ENCODE measurements at regions not wholly inside any gene's neighbourhood (a gene's known extent, or its start where the extent isn't known, plus 50 kb on each side); places are given as distances from the start of the nearest gene placed in this dataset.

DNA sequence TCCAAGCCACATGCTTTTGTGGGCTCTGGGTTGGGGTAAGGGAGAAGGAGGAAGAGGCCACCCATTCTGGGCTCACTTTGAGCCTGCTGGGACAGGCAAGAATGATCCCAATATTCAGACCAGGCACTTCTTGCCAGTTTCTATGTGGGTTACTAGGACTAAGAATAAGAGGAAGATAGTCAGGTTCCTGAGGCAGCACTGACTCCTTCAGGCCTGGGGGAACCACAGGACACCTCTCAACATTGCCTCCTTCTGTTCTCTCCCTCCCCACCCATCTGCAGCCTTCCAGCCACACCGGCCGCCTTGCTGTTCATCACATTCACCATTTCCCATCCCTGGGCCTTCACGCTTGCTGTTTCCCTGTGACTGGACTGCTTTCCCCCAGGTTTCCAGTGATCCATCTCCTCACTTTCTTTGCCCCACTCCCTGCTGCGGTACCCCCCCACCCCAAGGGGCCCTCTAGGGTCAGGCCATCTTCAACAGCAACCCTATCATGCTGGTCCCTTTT is 69.2 kb upstream of the SIRPA start:
- intact Hi-C loops (cut with micrococcal nuclease; ENCODE audit: unreplicated experiment) = no loop called here

DNA sequence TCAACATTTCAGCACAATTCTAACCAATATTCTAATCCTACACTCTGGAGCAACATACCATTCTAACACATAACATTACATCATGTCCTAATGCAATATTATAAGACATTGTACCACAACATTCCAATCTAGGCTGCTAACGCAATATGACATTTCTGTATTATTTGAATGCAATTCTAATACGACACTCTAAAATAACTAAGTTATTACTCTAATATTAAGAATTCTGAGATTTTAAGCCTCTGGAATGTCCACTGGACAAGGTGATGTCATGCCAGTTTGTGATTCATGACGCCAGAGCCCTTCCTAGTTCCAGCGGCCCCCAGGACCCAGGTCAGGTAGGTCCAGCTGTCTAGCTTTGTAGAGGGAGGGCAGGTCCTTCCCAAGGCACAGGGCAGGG is 69.7 kb upstream of the SIRPA start:
- Histone ChIP-seq H3K27me3 (ENCODE audit: control insufficient read depth in 1 of 2, insufficient read depth in 2 of 2, low read length in 2 of 2) (no peaks in the 10 kb centered on the region), H3K36me3 (replicated peaks in 1 of 2; ENCODE audit: control insufficient read depth in 1 of 2, insufficient read depth in 2 of 2, low read length in 2 of 2) (no peaks in the 10 kb centered on the region), H3K4me2 (ENCODE audit: low read depth, low read length) (no peak overlapping the region), H2AFZ (ENCODE audit: low read length) (no peak overlapping the region), H3K9ac (ENCODE audit: insufficient read depth, low read depth, low read length) (no peak overlapping the region), H3K4me3 (replicated peaks in 1 of 3; ENCODE audit: insufficient read depth in 1 of 3, low read depth in 2 of 3, low read length in 3 of 3) (no peak overlapping the region), H3K79me2 (ENCODE audit: insufficient read depth, low read length) (no peaks in the 10 kb centered on the region), H4K20me1 (ENCODE audit: insufficient read depth, low read length) (no peaks in the 10 kb centered on the region), H3K27ac (ENCODE audit: extremely low read length, insufficient read depth, low read length) (no peak overlapping the region), H3K9me3 (ENCODE audit: low read length) (peaks cover 13% of the 10 kb centered on the region; the same call in 1 of the 2 replicates), H3K4me1 (ENCODE audit: insufficient read depth, low read length) (peaks cover 53% of the 10 kb centered on the region)
- BruUV-seq (replicated peaks) = no TSS peak
- in situ Hi-C loops (cut with HindIII; ENCODE audit: extremely low pct_ligation_motif_present, low pct_unique_long_range_greater_than_20kb) (no loop called here), intact Hi-C loops (cut with micrococcal nuclease; ENCODE audit: unreplicated experiment) (no loop called here)
- TF ChIP-seq ZBTB44 (CRISPR knock-in tag; IDR thresholded peaks at IDR 0.05) (no peak), ZNF550 (CRISPR knock-in tag; IDR thresholded peaks at IDR 0.05; ENCODE audit: borderline replicate concordance) (no peak), SIX1 (CRISPR knock-in tag; IDR thresholded peaks at IDR 0.05; ENCODE audit: borderline replicate concordance) (no peak), ZSCAN25 (CRISPR knock-in tag; IDR thresholded peaks at IDR 0.05) (no peak), REL (CRISPR knock-in tag; conservative IDR thresholded peaks at IDR 0.05) (no peak), NFIB (CRISPR knock-in tag; IDR thresholded peaks at IDR 0.05; ENCODE audit: borderline replicate concordance) (no peak), PCBP2 (optimal IDR thresholded peaks at IDR 0.05; ENCODE audit: low read depth, low read length, poor library complexity, severe bottlenecking) (no peak), CBX2 (IDR thresholded peaks at IDR 0.05; ENCODE audit: low read depth, low read length) (no peak), CBX2 (CRISPR knock-in tag; IDR thresholded peaks at IDR 0.05; ENCODE audit: low read depth) (no peak), ZNF772 (CRISPR knock-in tag; IDR thresholded peaks at IDR 0.05) (no peak), CHCHD3 (CRISPR knock-in tag; IDR thresholded peaks at IDR 0.05) (no peak)
- TF ChIP-seq, protein P1, sequence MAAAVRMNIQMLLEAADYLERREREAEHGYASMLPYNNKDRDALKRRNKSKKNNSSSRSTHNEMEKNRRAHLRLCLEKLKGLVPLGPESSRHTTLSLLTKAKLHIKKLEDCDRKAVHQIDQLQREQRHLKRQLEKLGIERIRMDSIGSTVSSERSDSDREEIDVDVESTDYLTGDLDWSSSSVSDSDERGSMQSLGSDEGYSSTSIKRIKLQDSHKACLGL (CRISPR knock-in tag; IDR thresholded peaks at IDR 0.05) = no peak
- FAIRE-seq (no peak), DNase-seq (ENCODE audit: low spot score) (no peak), ATAC-seq (no peak)
- ChIA-PET CTCF (ENCODE audit: low intra/inter-chr PET ratio, low total read pairs) (no interaction called here), POLR2A (no interaction called here)
- WGBS (ENCODE audit: low lambda C conversion rate) = 90% methylated on average over 4 of the region's 4 CpGs

More for the DNA sequence above, 69.2 kb upstream of the SIRPA start:
- Histone ChIP-seq H3K27ac (ENCODE audit: extremely low read length, insufficient read depth, low read length) (no peak overlapping the region), H3K4me1 (ENCODE audit: insufficient read depth, low read length) (peaks cover 53% of the 10 kb centered on the region), H3K79me2 (ENCODE audit: insufficient read depth, low read length) (no peaks in the 10 kb centered on the region), H3K9me3 (ENCODE audit: low read length) (peaks cover 13% of the 10 kb centered on the region; the same call in 1 of the 2 replicates), H2AFZ (ENCODE audit: low read length) (no peak overlapping the region), H3K36me3 (replicated peaks in 1 of 2; ENCODE audit: control insufficient read depth in 1 of 2, insufficient read depth in 2 of 2, low read length in 2 of 2) (no peaks in the 10 kb centered on the region), H3K4me3 (replicated peaks in 1 of 3; ENCODE audit: insufficient read depth in 1 of 3, low read depth in 2 of 3, low read length in 3 of 3) (no peak overlapping the region), H3K27me3 (ENCODE audit: control insufficient read depth in 1 of 2, insufficient read depth in 2 of 2, low read length in 2 of 2) (no peaks in the 10 kb centered on the region), H3K9ac (ENCODE audit: insufficient read depth, low read depth, low read length) (no peak overlapping the region), H4K20me1 (ENCODE audit: insufficient read depth, low read length) (no peaks in the 10 kb centered on the region), H3K4me2 (ENCODE audit: low read depth, low read length) (no peak overlapping the region)
- FAIRE-seq = no peak
- CTCF ChIA-PET (ENCODE audit: low intra/inter-chr PET ratio, low total read pairs) = no interaction called here
- WGBS (ENCODE audit: low lambda C conversion rate) = 82% methylated on average over 4 of the region's 4 CpGs
- no peak for TF ChIP-seq NFIB (CRISPR knock-in tag; IDR thresholded peaks at IDR 0.05; ENCODE audit: borderline replicate concordance)
- TF ChIP-seq ZNF331 (CRISPR knock-in tag; IDR thresholded peaks at IDR 0.05) = no peak
- TF ChIP-seq ISL2 (CRISPR knock-in tag; IDR thresholded peaks at IDR 0.05) = no peak
- TF ChIP-seq TGIF2 (CRISPR knock-in tag; IDR thresholded peaks at IDR 0.05) = no peak
- in situ Hi-C loops (cut with HindIII; ENCODE audit: extremely low pct_ligation_motif_present, low pct_unique_long_range_greater_than_20kb) = no loop called here
- BruUV-seq (replicated peaks) = no TSS peak
- no peak for DNase-seq (ENCODE audit: low spot score)
- no peak for ATAC-seq
- POLR2A ChIA-PET = no interaction called here

All from HepG2 (cell line).